H9 (cell line): ENCODE measurements at regions not wholly inside any gene's neighbourhood (a gene's known extent, or its start where the extent isn't known, plus 50 kb on each side); places are given as distances from the start of the nearest gene placed in this dataset.
A peak's percentile ranks its signal among the peaks of the same experiment; 100 is the strongest.

Experiments
- DNase-seq: peaks from one replicate; pipeline ENCODE4 v3.0.0-alpha.2; 2017
- H2AFZ ChIP-seq: one replicate; pipeline ENCODE4 v1.6.1; 2013; ENCODE audit warnings: mild to moderate bottlenecking, low read length, control low read depth, moderate library complexity
- H2AK5ac ChIP-seq: 2 replicates; pipeline ENCODE4 v1.6.1; 2013; ENCODE audit warnings: low read length, control low read depth, mixed read lengths; ENCODE audit not compliant: insufficient read length
- H2BK120ac ChIP-seq: one replicate; pipeline ENCODE4 v1.6.1; 2013; ENCODE audit warnings: low read depth, mild to moderate bottlenecking, low read length, control low read depth, inconsistent platforms; ENCODE audit not compliant: poor library complexity, severe bottlenecking
- H2BK12ac ChIP-seq: 2 replicates; pipeline ENCODE4 v1.6.1; 2013; ENCODE audit warnings: low read length, control low read depth, mixed read lengths, low read depth; ENCODE audit not compliant: insufficient read length
- H2BK15ac ChIP-seq: 2 replicates; pipeline ENCODE4 v1.6.1; 2013; ENCODE audit warnings: low read depth, low read length, control low read depth
- H2BK20ac ChIP-seq: one replicate; pipeline ENCODE4 v1.6.1; 2013; ENCODE audit warnings: low read depth, mild to moderate bottlenecking, low read length, control low read depth, inconsistent platforms; ENCODE audit not compliant: poor library complexity, severe bottlenecking
- H2BK5ac ChIP-seq: 2 replicates; pipeline ENCODE4 v1.6.1; 2013; ENCODE audit warnings: low read length, control low read depth, mixed read lengths; ENCODE audit not compliant: insufficient read length
- H3K14ac ChIP-seq: 2 replicates; pipeline ENCODE4 v1.6.1; 2013; ENCODE audit warnings: low read length, control low read depth; ENCODE audit not compliant: insufficient read depth
- H3K18ac ChIP-seq: 2 replicates; pipeline ENCODE4 v1.6.1; 2013; ENCODE audit warnings: low read depth, mild to moderate bottlenecking, mixed read lengths, low read length, control low read depth; ENCODE audit not compliant: insufficient read length
- H3K23ac ChIP-seq: 2 replicates; pipeline ENCODE4 v1.6.1; 2013; ENCODE audit warnings: low read length, control low read depth, mixed read lengths, low read depth; ENCODE audit not compliant: insufficient read length
- H3K23me2 ChIP-seq: 2 replicates; pipeline ENCODE4 v1.6.1; 2013; ENCODE audit warnings: low read depth, mild to moderate bottlenecking, mixed read lengths, low read length, control low read depth; ENCODE audit not compliant: insufficient read length, poor library complexity, severe bottlenecking
- H3K27ac ChIP-seq: 2 replicates; pipeline ENCODE4 v1.5.1; 2013; ENCODE audit warnings: low read length, control low read depth, mixed read lengths, low read depth; ENCODE audit not compliant: insufficient read length
- H3K27me3 ChIP-seq: 2 replicates; pipeline ENCODE4 v1.6.1; 2013; ENCODE audit warnings: low read length, control low read depth, inconsistent platforms; ENCODE audit not compliant: insufficient read depth
- H3K4ac ChIP-seq: 2 replicates; pipeline ENCODE4 v1.6.1; 2013; ENCODE audit warnings: low read depth, mild to moderate bottlenecking, control low read depth, inconsistent platforms, low read length, moderate library complexity
- H3K4me1 ChIP-seq: 2 replicates; pipeline ENCODE4 v1.6.1; 2013; ENCODE audit warnings: low read length, control low read depth, inconsistent platforms; ENCODE audit not compliant: insufficient read depth
- H3K4me2 ChIP-seq: 2 replicates; pipeline ENCODE4 v1.6.1; 2013; ENCODE audit warnings: low read length, control low read depth, mixed read lengths; ENCODE audit not compliant: insufficient read length, insufficient read depth
- H3K56ac ChIP-seq: 2 replicates; pipeline ENCODE4 v1.6.1; 2013; ENCODE audit warnings: low read depth, mild to moderate bottlenecking, mixed read lengths, low read length, control low read depth; ENCODE audit not compliant: insufficient read length
- H3K79me1 ChIP-seq: 2 replicates; pipeline ENCODE4 v1.6.1; 2013; ENCODE audit warnings: low read depth, mild to moderate bottlenecking, moderate library complexity, low read length, control low read depth, inconsistent platforms; ENCODE audit not compliant: insufficient read depth, poor library complexity, severe bottlenecking
- H3K79me2 ChIP-seq: 2 replicates; pipeline ENCODE4 v1.6.1; 2013; ENCODE audit warnings: low read length, control low read depth, inconsistent platforms; ENCODE audit not compliant: insufficient read depth
- H3K9ac ChIP-seq: 2 replicates; pipeline ENCODE4 v1.6.1; 2013; ENCODE audit warnings: low read length, control low read depth, mixed read lengths; ENCODE audit not compliant: insufficient read length; ENCODE audit errors: extremely low read depth
- H3K9me3 ChIP-seq: one replicate; pipeline ENCODE4 v1.6.1; 2013; ENCODE audit warnings: low read depth, low read length, inconsistent platforms; ENCODE audit not compliant: control insufficient read depth
- H3T11ph ChIP-seq: one replicate; pipeline ENCODE4 v1.6.1; 2013; ENCODE audit warnings: mild to moderate bottlenecking, low read length, control low read depth, inconsistent platforms
- H4K20me1 ChIP-seq: one replicate; pipeline ENCODE4 v1.6.1; 2013; ENCODE audit not compliant: control insufficient read depth, insufficient read length, insufficient read depth
- H4K5ac ChIP-seq: 2 replicates; pipeline ENCODE4 v1.6.1; 2013; ENCODE audit warnings: low read depth, mild to moderate bottlenecking, mixed read lengths, low read length, control low read depth; ENCODE audit not compliant: insufficient read length
- H4K8ac ChIP-seq: replicated peaks from 2 replicates; pipeline ENCODE4 v1.6.1; 2013; ENCODE audit warnings: low read length, control low read depth, mixed read lengths, low read depth; ENCODE audit not compliant: insufficient read length
- H4K91ac ChIP-seq: 2 replicates; pipeline ENCODE4 v1.6.1; 2013; ENCODE audit warnings: low read depth, mild to moderate bottlenecking, moderate library complexity, mixed read lengths, low read length, control low read depth; ENCODE audit not compliant: insufficient read length
- H3K27ac Mint-ChIP-seq, 3 experiments: 2 replicates in 2 of 3; 3 replicates in 1 of 3; pipeline ENCODE4 v1.8.0; 2020 to 2021; ENCODE audit warnings: mixed read lengths in 3 of 3, mild to moderate bottlenecking in 1 of 3, moderate library complexity in 1 of 3
- H3K27me3 Mint-ChIP-seq: 2 replicates; pipeline ENCODE4 v1.8.0; 2021; ENCODE audit warnings: low read depth, mild to moderate bottlenecking, moderate library complexity, mixed read lengths
- H3K36me3 Mint-ChIP-seq, 3 experiments: 2 replicates in 2 of 3; 3 replicates in 1 of 3; pipeline ENCODE4 v1.8.0; 2020 to 2021; ENCODE audit warnings: low read depth in 3 of 3, mixed read lengths in 3 of 3; ENCODE audit not compliant: insufficient read depth in 1 of 3
- H3K4me1 Mint-ChIP-seq, 2 experiments: 2 replicates each; pipeline ENCODE4 v1.8.0; 2020; ENCODE audit warnings: mixed read lengths in 2 of 2
- H3K4me3 Mint-ChIP-seq, 2 experiments: 2 replicates in 1 of 2; 3 replicates in 1 of 2; pipeline ENCODE4 v1.8.0; 2020 to 2021; ENCODE audit warnings: mild to moderate bottlenecking in 2 of 2, mixed read lengths in 2 of 2, moderate library complexity in 1 of 2
- H3K9me3 Mint-ChIP-seq, 2 experiments: 2 replicates in 1 of 2; 3 replicates in 1 of 2; pipeline ENCODE4 v1.8.0; 2020; ENCODE audit warnings: mild to moderate bottlenecking in 2 of 2, mixed read lengths in 2 of 2, moderate library complexity in 1 of 2
- WGBS: extraction: QIAGEN DNeasy Blood & Tissue Kit; methylation state at CpG from one replicate; pipeline ENCODE4 v1.1.7; 2013; ENCODE audit warnings: missing lambda C conversion rate, low lambda C conversion rate, mixed read lengths; ENCODE audit not compliant: insufficient read length; ENCODE audit errors: extremely low coverage; 5-methylcytosine and 5-hydroxymethylcytosine counted together
- TF ChIP-seq, protein P1 (sequence below): fragments of 200-600 bp; sonication (generic); conservative IDR thresholded peaks from 3 replicates; pipeline ENCODE4 v1.8.0; 2021; ENCODE audit warnings: antibody characterized with exemption, mild to moderate bottlenecking

- H3K4me2 ChIP-seq, result no peak overlapping the region
- H3K4me3 Mint-ChIP-seq, result no peak overlapping the region; a peak in 1 of 5 replicates
- H3K4ac ChIP-seq, result no peak overlapping the region
- H3K79me1 ChIP-seq, result no peaks in the 10 kb centered on the region
- H3K79me2 ChIP-seq, result no peaks in the 10 kb centered on the region
- H3K27ac ChIP-seq, result no peak overlapping the region
- H3K36me3 Mint-ChIP-seq, result no peaks in the 10 kb centered on the region
- no peaks in the 10 kb centered on the region for H3K27me3 Mint-ChIP-seq
- TF ChIP-seq, protein P1, sequence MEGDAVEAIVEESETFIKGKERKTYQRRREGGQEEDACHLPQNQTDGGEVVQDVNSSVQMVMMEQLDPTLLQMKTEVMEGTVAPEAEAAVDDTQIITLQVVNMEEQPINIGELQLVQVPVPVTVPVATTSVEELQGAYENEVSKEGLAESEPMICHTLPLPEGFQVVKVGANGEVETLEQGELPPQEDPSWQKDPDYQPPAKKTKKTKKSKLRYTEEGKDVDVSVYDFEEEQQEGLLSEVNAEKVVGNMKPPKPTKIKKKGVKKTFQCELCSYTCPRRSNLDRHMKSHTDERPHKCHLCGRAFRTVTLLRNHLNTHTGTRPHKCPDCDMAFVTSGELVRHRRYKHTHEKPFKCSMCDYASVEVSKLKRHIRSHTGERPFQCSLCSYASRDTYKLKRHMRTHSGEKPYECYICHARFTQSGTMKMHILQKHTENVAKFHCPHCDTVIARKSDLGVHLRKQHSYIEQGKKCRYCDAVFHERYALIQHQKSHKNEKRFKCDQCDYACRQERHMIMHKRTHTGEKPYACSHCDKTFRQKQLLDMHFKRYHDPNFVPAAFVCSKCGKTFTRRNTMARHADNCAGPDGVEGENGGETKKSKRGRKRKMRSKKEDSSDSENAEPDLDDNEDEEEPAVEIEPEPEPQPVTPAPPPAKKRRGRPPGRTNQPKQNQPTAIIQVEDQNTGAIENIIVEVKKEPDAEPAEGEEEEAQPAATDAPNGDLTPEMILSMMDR, result no peak
- no peaks in the 10 kb centered on the region for H3K9me3 Mint-ChIP-seq
- H4K8ac ChIP-seq, result no peak overlapping the region
- no peak overlapping the region for H2AK5ac ChIP-seq
- no peak overlapping the region for H2BK12ac ChIP-seq
- H2BK20ac ChIP-seq, result no peak overlapping the region
- H3K9ac ChIP-seq, result no peak overlapping the region
- no peak overlapping the region for H4K91ac ChIP-seq
- no peak overlapping the region for H3K14ac ChIP-seq
- H3K27me3 ChIP-seq, result no peaks in the 10 kb centered on the region
- no peaks in the 10 kb centered on the region for H4K20me1 ChIP-seq
- peaks cover 6 to 10% of the 10 kb centered on the region in 2 experiments; a peak in 2 of 4 replicates for H3K4me1 Mint-ChIP-seq
- H2BK120ac ChIP-seq, result no peak overlapping the region
- H4K5ac ChIP-seq, result no peak overlapping the region
- H3K4me1 ChIP-seq, result no peaks in the 10 kb centered on the region
- H2BK15ac ChIP-seq, result no peak overlapping the region
- no peak overlapping the region for H2AFZ ChIP-seq
- H3K9me3 ChIP-seq, result no peaks in the 10 kb centered on the region
- no CpG with 5 or more reads among the region's 13 CpGs for WGBS
- no peak overlapping the region for H3T11ph ChIP-seq
- no peak overlapping the region for H3K56ac ChIP-seq
- H3K23ac ChIP-seq, result no peak overlapping the region
- H3K23me2 ChIP-seq, result no peaks in the 10 kb centered on the region
- no peak for DNase-seq
- H3K18ac ChIP-seq, result no peak overlapping the region
- H3K27ac Mint-ChIP-seq, result 0 out of 7 replicates have a peak overlapping the region, but pooled peaks of 1 of the 3 experiments have one; percentile 53
- H2BK5ac ChIP-seq, result no peak overlapping the region
Measured at GRCh38 chr5:32990593-32991420, 279.7 kb downstream of the NPR3 start.
